ENCODE measurements at regions not wholly inside any gene's neighbourhood (a gene's known extent, or its start where the extent isn't known, plus 50 kb on each side); places are given as distances from the start of the nearest gene placed in this dataset.
"Not testable (repeated sequence)": the region's sequence is repeated elsewhere in the genome, so short reads cannot be mapped to it uniquely, and the experiment has no call there.

DNA sequence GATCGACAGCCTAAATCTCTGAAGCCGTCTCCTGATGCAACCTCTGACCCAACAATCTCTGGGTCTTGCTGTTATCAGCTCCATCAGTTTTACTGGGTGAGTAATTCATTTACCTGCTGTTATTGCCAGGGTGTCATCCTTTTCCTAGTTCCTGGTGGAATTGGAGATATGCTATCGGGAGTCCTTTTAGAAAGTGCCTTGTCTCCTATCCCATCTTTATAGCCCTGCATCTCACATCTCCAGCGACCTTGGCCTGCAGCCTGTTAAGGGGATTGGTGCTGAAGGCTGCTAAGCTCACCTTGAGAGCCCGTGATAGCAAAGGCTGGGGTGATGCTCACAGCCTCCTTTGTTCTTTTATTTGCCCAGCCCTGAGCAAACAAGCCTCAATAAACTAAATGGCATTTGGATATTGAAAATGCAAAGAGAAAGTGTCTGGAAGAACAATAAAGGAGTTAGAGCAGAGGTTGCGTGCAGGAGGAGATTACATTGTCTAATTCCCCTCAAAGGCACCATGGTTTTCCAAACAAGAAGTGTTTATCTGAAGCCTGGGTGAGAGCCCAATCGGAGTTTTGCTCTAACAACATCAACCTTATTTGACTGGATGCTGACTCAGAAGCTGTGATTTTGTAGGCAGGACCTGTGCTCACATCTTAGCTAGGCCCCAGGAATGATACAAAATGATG, 101.8 kb downstream of the RPLP1 start:
- DNase-seq (ENCODE audit: low read depth, low spot score) = no peak

DNA sequence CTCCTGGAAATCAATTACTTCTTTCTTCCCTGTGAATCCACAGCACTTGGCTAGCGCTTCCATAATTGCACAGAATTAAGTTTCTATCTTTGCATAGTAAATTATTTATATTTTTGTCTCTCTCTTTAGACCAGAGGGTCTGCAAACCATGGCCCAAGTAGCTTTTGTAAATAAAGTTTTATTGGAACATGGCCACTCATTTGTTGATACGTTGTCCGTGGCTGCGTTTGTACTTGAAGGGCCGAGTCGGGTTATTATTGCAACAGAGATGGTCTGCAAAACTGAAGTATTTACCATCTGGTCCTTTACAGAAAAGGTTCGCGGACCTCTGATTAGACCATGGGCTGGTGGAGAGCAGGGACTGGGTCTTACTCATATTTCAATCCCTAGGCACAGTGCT, 102.5 kb downstream of the RPLP1 start:
- DNase-seq (ENCODE audit: low read depth, low spot score) = no peak

DNA sequence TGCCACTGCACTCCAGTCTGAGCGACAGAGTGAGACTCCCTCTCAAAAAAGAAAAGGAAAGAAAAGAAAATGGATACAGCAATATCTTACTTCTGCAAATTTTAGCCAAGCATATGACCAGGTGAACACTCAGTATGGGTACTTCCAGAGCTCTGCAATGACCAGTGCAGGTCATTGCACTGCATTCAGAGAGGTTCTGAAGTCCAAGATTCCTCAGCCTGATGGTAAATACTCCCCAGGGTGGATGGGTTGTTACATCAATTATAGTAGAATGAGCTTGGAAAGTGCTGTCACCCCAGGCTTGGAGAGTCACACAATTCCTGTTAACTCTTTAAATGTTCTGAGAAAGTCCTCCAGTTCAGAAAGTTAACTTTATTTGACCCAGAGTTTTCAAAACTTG, 103.7 kb downstream of the RPLP1 start:
- no peak for DNase-seq (ENCODE audit: low read depth, low spot score)

DNA sequence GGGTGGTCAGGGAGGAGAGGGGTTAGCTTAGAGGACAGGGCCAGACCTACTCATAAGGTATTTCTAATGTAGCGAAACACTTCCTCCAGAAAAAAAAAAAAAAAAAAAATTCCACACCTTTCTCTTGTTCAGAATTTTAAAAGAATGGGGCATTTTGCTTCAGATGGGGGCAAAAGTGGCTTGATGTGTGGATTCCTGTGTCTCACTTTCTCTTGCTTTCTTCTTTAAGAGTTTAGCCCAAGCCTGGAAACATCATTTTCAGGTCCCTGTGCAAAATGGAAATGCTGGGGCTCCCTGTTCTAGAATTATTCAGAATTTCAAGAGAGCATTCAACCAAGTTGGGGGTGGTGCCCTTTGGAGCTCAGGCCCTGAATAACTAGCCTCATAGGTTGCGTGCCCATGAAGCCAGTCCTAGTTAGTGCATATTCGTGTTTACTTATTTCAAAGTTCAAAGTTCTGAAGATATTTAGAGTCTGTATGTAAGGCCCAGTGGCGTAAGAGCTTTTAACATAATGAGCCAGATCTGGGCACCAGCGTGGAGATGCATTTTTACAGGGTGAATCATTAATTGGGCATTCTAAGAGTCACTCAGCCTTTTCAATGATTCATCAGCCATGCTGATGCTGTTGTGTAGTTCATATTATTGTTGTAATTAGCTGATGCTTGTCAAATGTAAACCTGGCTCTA, 104.5 kb downstream of the RPLP1 start:
- DNase-seq (ENCODE audit: low read depth, low spot score) = no peak

DNA sequence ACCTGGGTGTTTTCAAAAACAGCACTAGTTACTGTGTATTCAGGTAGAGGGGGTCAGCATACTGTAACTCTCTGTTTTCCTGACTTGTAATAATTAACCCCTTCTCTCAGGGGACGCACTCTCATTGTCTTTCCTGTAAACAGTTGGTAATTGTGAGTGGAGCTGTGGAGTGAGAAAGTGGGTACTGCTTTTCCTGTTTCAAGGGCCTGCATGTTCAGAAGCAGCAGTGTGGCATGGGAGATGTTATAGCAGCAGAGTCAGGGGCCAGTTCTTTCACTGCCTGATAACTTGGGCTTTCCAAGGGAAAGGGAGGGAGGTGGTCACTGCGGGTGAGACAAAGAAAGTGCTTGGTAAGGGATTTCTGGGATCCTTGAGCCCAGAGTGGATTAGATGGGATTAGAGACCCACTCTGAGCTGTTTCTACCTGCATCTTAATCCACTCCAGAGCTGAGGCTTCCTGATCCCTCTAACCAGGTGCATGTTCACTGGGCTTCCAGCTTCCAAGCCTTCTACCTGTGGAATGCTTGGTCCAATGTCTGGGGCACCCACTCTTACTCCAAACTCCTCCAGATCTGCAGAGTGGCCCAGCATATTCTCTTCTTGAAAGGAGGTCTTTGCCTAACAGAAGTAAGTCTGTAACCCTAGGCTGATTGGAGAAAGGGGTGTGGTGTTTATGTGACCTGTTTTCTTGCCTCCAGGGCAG, 105.2 kb downstream of the RPLP1 start:
- no peak for DNase-seq (ENCODE audit: low read depth, low spot score)

DNA sequence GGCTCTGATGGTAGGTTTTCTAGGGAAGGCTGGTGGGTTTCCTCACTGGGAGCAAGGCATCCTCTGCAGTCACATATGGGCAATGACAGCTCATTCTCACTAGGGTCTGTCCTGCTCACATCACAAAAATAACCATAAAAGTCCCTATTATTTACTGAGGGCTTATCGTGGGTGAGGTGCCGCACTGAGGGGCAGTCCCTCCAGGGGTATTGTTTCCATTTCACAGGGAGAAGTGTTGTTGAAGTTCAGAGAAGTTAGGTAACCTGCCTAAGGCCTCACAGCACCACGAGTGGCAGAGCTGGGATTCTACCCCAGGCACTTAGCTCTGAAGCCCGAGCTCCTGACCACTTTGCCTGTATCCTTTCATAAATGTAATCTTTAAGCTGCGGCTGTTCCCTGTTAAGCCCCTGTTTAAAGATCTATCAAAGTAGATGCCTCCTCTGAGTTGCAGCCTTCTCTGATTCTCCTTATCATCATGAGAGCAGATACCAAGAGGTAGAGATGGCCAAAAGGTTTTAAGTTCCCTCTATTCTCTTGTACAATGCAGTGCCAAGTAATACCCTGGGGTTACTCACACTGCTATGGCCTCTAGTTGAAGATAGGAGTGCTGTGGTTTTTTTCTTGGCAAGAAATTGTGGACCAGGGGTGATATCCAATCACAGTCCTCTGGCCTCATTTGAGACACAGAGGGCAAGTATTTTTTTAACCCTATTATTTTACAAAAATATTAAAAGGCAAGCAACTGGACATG, 107.0 kb downstream of the RPLP1 start:
- no peak for DNase-seq (ENCODE audit: low read depth, low spot score)

DNA sequence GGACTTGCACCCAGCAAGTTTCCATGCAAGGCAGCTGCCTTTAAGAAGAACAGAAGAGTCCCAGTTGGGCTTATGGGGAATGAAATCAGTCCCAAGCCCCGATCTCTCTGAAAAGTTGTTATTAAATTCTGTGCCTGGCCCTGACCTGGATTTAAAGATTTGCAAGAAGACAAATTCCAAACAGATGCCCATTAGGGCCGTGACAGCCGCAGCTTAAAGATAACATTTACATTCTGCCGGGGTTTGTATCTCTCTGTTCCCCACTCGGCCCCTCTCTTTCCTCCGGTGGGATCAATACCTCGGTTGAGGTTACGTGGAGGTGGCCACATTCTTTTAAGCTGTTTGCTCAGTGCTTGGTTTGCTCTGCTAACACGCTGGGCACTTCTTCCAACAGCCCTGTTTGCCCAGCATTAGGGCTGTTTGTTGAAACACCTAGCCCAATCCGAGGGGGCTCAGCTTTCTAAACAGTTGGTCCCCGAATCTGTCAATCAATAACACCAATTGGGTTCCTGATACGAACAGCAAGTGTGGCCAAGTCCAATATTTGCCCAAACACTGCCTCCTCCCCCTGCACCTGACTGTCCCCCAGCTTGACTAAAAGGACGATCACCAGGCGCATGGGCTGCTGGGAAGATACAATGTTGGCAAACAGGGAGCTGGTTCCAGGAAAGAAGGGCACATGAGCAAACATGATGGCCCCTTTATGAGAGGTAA, 108.6 kb downstream of the RPLP1 start:
- no peak for DNase-seq (ENCODE audit: low read depth, low spot score)

DNA sequence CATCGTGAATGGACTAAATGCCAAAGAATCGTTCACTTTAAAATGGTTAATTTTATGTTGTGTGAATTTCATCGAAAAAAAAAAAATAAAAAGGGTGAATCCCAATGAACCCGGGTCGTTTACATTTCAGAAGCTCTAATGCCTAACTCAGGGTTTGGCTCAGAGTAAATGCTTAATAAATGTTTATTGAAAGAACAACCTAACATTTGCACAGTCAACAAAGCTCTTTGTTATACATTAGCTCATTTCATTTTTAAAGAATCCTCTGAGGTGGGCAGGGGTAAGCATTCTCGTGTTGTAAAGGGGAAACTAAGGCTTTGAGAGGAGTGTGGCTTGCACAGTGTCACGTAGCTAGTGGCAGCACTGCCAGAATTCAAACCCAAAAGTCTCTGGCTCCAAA, 109.5 kb downstream of the RPLP1 start:
- DNase-seq (ENCODE audit: low read depth, low spot score) = no peak

DNA sequence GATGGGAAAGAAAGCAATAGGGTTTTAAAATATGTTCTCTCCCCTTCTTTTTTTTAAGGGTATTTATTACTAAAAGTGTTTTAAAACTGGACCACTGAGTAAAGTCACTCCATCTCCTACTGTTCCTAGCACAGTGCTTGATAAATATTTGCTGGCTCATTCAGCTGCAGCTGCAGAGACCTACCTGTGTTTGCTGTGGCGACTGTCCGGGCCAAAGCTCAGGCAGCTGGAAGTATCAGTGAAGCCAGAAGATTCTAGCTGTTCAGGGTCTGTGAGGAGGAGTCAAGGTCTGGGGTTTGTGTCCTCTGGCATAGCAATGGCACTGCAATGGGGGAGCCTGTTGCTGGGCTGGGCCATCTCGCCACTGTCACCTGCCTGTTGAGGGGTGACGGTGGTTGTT, 109.9 kb downstream of the RPLP1 start:
- no peak for DNase-seq (ENCODE audit: low read depth, low spot score)

DNA sequence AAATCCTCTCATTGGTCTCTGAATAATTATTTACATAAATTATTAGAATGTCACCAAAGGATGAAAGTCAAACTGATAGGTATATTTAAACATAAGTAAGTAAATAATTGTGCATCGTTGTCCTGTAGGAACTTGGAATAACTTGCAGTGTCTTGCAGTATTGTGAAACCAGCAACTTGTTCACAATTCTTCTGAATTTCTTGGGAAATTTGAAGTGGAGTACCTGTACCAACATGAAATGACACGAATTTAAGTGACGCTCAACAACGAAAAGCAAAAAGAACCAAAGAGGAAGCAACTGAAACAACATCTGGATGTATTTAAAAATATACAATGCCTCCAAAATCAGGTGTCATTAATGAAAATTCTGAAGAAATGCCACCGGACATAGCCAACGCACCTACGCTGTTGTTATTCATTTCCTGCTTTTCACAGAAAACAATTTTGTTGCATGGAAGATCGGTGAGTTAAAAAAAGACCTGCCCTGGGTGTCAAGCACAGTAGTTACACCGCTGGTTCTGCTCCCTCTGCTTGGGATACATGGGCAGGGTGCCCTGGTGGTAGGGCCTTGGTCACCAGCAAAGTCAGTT, 112.5 kb downstream of the RPLP1 start:
- DNase-seq (ENCODE audit: low read depth, low spot score) = no peak

DNA sequence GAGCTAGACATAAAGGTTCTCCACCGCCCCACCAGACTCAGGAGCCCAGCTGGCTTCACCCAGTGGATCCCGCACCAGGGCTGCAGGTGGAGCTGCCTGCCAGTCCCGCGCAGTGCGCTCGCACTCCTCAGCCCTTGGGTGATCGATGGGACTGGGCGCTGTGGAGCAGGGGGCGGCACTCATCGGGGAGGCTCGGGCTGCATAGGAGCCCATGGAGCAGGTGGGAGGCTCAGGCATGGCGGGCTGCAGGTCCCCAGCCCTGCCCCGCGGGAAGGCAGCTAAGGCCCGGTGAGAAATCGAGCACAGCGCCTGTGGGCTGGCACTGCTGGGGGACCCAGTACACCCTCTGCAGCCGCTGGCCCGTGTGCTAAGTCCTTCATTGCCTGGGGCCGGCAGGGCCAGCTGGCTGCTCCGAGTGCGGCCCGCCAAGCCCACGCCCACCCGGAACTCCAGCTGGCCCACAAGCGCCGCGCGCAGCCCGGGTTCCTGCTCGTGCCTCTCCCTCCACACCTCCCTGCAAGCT, 114.7 kb downstream of the RPLP1 start:
- not testable (repeated sequence) for DNase-seq (ENCODE audit: low read depth, low spot score)

DNA sequence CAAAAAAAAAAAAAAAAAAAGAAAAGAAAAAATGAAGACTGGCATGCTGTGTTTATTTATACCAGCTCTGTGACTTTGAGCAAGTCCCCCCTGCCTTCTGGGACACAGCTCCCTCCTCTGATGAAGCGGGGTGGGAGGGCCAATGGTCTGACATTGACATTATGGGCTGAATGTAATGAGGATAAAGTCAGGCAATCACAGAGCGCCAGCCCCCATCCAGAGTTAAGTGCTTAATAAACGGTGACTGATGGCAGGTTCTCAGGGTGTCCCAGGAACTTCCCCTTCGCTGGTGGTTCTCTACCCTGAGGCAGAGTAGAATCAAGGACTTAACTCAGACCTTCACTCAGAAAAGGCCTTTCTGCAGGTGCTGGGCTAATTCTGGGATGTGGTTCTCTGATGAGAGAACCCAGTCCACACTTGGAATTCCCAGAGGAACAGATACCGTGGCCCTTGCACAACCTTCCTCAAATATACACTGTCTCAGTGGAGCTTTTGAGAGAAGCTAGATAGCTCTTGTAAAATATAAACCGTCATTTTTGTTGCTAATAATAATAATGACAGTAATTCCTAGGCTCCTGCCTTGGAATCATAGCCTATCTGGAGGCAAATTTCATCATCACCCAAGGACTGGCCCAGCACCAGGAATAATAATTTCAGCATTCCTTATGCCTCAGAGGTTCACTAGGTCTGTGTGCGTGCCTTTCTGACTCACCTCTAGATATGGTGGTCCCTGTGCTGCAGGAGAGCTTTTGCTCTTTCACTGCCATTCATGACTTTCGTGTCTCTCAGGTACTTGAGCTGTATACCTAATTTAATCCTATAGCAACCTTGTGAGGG, 115.8 kb downstream of the RPLP1 start:
- DNase-seq (ENCODE audit: low read depth, low spot score) = no peak

DNA sequence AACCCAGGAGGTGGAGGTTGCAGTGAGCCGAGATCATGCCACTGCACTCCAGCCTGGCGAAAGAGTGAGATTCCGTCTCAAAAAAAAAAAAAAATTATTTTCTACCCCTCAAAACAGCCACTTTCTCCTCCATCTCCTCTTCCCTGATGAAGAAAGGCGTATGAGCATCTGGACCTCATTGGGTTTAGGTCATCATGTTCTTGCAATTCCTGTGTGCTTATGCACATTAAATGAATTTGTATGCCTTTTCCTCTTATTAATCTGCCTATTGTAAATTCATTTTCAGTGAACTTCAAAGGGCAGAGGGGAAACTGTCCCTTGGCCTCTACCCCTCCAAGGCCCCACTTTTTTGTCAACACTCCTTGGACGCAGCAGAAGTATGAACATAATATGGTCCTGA, 117.8 kb downstream of the RPLP1 start:
- no peak for DNase-seq (ENCODE audit: low read depth, low spot score)

DNA sequence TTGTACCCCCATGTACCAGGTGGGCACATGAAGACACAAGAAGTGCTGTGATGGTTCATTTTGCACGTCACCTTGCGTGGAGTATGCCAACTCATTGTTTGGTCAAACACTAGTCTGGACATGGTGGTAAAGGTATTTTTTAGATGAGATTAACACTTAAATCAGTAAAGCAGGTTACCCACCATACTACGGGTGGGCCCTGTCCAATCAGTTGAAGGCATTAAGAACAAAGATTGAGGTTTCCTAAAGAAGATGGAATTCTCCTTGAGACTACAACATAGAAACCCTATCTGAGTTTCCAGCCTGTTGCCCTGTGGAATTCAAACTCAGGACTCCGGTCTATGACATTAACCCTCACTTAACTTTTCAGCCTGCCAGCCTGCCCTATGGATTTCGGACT, 118.4 kb downstream of the RPLP1 start:
- no peak for DNase-seq (ENCODE audit: low read depth, low spot score)

DNA sequence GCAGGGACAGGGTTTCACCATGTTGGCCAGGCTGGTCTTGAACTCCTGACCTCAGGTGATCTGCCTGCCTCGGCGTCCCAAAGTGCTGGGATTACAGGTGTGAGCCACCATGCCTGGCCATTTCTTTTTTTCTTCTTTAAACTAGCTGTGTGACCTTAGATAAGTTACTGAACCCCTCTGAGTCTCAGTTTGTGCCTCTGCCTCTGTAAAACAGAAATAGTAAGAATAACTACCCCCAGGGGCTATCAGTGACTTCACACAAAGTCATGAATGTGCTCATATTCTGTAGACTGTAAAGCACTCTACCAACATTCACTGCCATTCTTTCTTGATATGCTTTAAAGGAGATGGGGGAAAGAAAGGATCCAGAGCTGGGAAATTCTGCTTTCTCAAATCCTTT, 120.7 kb downstream of the RPLP1 start:
- not testable (repeated sequence) for DNase-seq (ENCODE audit: low read depth, low spot score)

DNA sequence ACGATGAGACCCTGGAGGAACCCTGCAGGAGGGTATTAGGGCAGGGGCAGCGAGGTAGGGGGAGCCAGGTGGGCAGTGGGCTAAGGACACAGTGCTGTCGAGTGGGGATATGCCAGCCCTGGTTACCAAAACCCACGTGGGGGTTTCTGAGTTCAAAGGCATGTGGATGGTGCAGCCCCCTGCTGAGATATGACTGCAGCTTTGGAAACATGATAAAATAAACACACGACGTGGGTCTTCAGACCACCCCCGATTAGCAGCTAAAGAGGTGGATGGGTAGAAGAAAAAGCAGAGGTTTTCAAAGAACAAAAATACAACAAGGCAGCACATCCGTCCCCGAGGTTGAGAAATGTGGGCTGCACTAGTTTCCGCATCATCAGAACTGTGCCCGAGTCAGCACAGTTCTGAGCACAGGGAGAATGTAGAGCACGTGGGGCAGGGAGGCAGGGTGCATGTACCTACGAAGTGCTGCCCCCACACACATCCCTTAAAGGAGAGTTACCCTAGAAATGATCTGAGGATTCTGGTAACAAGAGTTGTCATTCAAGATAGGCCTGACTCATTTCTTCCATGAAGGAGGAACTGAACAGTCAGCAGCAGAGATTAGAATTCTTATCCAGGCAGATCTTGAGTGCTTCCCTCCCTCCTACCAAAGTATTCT, 121.3 kb downstream of the RPLP1 start:
- peak; percentile 4 for DNase-seq (ENCODE audit: low read depth, low spot score)

DNA sequence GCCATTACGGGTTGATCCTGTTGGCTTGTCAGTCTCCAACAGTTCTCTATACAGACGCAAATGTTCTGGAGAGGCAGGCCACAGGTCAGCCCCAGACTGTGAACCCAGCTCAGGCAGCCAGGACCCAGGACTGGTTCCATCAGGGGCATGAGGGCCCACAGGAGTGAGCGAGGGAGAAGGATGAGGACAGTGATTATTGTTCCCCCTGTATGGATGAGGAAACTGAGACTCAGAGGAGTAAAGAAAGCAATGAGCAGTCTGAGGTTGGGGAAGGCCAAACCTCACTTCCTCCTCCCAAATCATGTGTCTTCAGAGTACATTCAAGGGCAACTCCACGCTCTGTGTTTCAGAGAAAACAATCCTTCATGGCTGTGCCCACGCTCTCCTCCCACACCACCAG, 121.9 kb downstream of the RPLP1 start:
- no peak for DNase-seq (ENCODE audit: low read depth, low spot score)

DNA sequence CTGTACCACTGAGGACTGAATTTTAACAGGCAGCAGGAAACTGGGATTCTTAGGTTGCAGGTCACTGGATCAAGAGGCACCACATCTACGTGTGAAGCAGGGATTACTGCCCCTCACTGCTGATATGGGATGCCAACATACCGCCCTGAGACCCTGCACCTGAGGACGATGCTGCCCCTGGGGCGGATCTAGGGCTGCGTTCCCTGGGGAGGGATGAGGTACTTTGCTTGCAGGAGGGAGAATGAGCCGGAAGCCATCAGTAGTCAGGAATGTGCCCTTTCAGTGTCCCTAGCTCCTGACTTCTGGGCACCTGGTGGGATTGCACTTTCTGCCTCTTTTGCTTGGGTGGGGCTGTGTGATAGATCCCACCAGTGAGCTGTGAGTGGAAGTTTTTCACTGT, 122.8 kb downstream of the RPLP1 start:
- DNase-seq (ENCODE audit: low read depth, low spot score) = no peak

DNA sequence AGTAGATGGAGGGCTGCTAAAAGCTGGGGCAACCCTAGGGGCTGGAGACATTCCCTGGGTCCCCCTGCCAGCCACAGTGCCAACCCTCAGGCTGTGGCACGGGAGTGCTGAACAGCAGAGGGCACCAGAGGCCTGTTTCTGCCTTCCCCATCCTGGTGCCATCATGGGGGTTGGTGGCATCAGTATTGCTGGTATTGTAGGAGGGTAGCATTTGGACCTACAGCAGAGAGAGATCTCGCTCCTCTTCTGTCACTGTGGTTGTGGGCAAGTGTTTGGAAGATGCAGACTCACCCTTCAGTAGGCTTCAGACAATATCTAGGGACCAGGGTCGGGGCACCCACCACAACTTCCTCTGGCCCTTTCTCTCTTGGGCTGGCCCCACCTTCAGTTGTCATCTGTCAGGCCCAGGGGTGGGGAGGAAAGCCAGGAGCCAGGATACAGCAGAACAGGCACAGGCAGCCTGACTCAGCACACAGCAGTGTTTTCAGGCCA, 123.5 kb downstream of the RPLP1 start:
- DNase-seq (ENCODE audit: low read depth, low spot score) = peak; percentile 46

Data from activated naive CD8-positive, alpha-beta T cell treated with anti-CD3 and anti-CD28 coated beads, Interleukin-2, amount 50 U/mL, for 16 hours (primary cell).